ENCODE measurements at regions not wholly inside any gene's neighbourhood (a gene's known extent, or its start where the extent isn't known, plus 50 kb on each side); places are given as distances from the start of the nearest gene placed in this dataset.

GRCh38 chr6:146865756-146866379 is 267.1 kb downstream of the ADGB start:
- DNase-seq (ENCODE audit: low read depth) = no peak
- TF ChIP-seq CTCF (IDR thresholded peaks at IDR 0.05; ENCODE audit: control insufficient read depth, insufficient read depth, low read depth, low read length, missing control alignments) = no peak

GRCh38 chr6:146866731-146867414 is 268.1 kb downstream of the ADGB start:
- TF ChIP-seq CTCF (IDR thresholded peaks at IDR 0.05; ENCODE audit: control insufficient read depth, insufficient read depth, low read depth, low read length, missing control alignments) = no peak
- no peak for DNase-seq (ENCODE audit: low read depth)
- H3K4me3 ChIP-seq (ENCODE audit: control insufficient read depth, low read depth, low read length) = no peak overlapping the region

More at GRCh38 chr6:146865756-146866379, 267.1 kb downstream of the ADGB start:
- no peak overlapping the region for H3K4me3 ChIP-seq (ENCODE audit: control insufficient read depth, low read depth, low read length)

GRCh38 chr6:146868671-146869209 is 270.0 kb downstream of the ADGB start:
- no peak for DNase-seq (ENCODE audit: low read depth)
- no peak for TF ChIP-seq CTCF (IDR thresholded peaks at IDR 0.05; ENCODE audit: control insufficient read depth, insufficient read depth, low read depth, low read length, missing control alignments)
- H3K4me3 ChIP-seq (ENCODE audit: control insufficient read depth, low read depth, low read length) = no peak overlapping the region

- TF ChIP-seq CTCF (IDR thresholded peaks at IDR 0.05; ENCODE audit: control insufficient read depth, insufficient read depth, low read depth, low read length, missing control alignments) = no peak
- H3K4me3 ChIP-seq (ENCODE audit: control insufficient read depth, low read depth, low read length) = no peak overlapping the region
- no peak for DNase-seq (ENCODE audit: low read depth)
Measured at GRCh38 chr6:146870760-146871159, 272.0 kb downstream of the ADGB start.

- peak; percentile 81 for DNase-seq (ENCODE audit: low read depth)
- no peak for TF ChIP-seq CTCF (IDR thresholded peaks at IDR 0.05; ENCODE audit: control insufficient read depth, insufficient read depth, low read depth, low read length, missing control alignments)
- no peak overlapping the region; the same call in 1 of the 2 replicates for H3K4me3 ChIP-seq (ENCODE audit: control insufficient read depth, low read depth, low read length)
Measured at GRCh38 chr6:146871611-146872425, 273.0 kb downstream of the ADGB start.

GRCh38 chr6:146872426-146872785 is 273.6 kb downstream of the ADGB start:
- no peak for DNase-seq (ENCODE audit: low read depth)
- H3K4me3 ChIP-seq (ENCODE audit: control insufficient read depth, low read depth, low read length) = no peak overlapping the region
- TF ChIP-seq CTCF (IDR thresholded peaks at IDR 0.05; ENCODE audit: control insufficient read depth, insufficient read depth, low read depth, low read length, missing control alignments) = no peak
